ENCODE measurements at regions not wholly inside any gene's neighbourhood (a gene's known extent, or its start where the extent isn't known, plus 50 kb on each side); places are given as distances from the start of the nearest gene placed in this dataset.

DNA sequence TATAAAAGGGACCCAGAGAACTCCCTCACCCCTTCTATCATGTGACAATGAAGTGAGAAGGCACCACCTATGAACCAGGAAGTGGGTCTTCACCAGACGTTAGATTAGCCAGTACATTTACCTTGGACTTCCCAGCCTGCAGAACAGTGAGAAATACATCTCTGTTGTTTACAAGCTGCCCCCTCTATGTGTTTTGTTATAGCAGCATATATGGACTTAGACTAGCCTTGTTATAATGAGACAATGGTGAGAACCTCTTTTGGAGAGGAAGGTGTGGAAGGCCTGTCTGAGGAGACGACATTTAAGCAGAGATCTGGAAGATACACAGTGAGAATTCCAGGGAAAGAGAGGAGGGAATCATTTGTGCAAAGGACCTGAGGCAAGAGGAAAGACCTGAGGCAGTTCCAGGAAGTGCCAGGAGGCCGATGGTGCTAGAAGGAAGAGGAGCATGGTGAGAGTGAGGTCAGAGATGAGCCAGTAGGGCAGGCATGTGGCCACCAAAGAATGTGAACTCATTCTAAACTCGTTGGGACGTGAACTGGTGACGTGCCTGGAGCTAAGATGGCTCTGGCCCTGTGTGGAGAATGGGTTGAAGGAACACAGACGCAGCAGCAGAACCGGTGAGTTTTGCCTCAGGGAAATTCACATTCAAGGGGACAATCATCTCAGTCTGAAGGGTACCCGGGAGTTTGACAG, 98.9 kb upstream of the IRF2BP2 start:
- DNase-seq, result no peak

DNA sequence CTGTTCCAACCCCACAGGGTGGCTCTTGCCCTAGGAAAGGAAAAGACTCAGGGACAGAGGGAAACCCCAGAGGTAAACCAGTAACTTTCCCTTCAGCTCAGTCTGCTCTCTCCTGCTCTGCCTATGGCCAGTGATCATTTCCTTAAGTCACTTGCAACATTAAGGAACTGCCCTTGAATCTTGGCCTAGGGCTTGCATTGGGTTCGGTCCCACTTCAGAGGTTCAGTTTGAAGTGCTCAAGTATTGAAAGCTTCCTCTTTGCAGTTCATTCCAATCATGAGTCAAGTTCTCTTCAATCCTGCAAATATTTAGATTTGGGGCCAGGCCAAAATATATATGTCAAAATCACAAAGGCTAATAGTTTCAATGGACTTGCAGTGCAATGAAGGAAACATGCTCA, 97.7 kb upstream of the IRF2BP2 start:
- DNase-seq, result peak; percentile 21

DNA sequence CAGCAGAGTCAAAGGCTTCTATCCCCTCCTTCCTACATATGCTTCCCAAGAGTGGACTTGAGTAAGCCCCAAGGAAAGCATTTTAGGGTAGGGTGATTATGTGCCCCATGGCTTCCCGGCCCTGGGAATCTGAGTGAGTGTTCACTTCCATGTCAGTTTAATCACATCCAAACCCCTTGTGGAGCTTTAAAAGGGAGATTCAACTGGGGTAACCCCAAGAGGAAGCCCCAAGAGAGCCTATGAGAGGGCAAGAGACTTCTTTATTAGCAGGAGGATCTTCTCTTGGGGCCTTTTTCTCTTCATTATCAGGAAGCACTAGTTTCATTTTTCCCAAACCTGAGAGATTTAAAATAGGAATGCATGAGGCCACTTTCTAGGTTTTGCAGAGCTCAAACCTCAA, 97.0 kb upstream of the IRF2BP2 start:
- no peak for DNase-seq

DNA sequence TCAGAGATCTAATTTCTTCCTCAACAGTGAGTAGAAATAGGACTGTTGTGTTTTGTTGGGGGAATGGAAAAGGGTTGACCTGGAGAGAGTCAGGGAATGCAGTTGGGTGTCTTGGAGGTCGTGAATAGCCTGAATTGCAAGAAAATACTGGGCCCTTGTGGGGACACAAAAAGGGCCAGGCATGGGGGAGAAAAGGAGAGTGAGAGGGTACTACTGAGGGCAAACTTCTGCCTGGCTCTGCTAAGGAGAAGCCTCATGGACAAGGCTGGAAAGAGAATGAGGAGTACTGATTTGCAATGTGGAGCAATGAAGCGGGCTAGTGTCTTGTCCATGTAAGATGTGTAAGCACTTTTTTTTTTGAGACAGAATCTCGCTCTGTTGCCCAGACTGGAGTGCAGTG, 96.2 kb upstream of the IRF2BP2 start:
- DNase-seq, result no peak

DNA sequence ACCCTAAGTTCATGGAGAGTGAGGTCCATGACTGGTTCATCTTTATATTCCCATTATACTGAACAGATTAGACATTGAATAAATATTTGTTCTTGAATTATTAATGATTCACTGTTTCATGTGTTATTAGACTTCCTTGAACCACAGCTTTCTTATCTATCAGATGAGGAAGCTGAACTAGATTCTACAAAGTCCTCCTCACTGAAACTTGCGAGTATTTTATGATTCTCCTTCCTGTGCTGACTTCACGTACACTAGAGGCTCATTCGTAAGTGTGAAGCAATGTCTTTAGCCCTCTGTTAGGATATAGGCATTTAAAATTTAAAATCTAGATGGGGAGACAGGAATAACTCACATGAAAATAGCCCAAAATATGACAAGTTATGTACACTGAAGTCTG, 95.6 kb upstream of the IRF2BP2 start:
- DNase-seq, result no peak

DNA sequence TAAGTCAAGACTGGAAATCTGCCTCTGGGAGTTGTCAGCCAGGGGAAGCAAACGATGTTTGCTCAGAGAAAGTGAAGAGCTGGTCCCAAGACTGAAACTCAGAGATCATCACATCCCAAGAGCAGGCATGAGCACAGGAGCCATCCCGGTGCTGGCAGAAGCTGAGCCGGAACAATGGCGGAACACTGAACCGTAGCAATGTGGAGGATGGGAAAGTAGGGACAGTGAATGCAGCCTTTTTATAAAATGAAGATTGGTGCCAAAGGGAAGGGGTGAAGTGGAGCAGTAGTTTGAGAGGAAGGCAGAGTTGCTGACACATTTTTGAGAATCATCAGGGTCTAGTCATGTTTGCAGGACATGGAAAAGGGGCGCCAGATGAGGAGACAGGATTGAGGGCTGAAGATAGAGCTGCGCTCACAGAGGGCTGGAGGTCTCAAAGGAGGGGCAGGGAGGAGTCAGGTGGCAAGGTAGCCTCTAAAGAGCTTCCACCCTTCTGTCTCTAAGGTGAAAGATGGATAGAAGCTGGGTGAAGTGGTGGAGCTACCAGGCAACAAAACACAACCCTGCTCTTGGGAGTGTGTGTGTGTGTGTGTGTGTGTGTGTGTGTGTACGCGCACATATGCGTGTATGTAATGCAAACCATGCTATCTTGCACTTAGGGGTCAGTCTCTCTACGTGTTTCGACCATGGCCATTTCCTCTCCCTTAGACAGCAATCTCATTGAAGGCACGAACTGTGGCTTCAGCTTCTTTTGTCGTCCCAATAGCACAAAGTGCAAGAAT, 94.3 kb upstream of the IRF2BP2 start:
- DNase-seq, result no peak

DNA sequence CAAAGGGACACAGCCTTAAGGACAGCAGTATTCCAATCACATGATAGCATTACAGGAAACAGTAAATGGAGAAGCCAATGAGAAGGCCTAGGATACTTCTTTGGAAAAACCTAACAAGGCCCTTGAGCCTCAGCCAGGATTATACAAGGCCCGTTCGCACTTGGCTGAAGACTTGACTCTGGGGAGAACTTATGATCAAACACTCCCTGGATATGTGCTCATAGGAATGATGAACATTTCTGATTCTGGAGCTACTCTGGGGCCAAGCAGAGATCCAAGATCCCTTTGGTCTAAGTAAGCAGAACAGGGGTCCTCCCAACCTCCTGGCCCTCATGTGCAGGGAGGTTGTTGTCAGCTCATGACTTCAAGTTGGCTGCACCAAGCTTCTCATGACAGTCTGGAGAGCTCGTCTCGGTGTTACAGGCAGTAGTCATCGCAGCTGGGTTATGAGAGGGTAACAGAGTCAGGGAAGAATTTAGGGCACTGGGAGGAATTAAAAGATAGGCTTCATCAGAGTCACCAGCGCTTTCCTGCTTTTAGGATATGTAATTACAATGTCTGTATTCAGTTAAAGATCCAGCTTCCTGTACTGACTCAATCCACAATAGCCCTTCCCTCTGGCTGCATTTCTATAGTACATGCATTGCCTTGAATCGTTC, 92.5 kb upstream of the IRF2BP2 start:
- DNase-seq, result no peak

DNA sequence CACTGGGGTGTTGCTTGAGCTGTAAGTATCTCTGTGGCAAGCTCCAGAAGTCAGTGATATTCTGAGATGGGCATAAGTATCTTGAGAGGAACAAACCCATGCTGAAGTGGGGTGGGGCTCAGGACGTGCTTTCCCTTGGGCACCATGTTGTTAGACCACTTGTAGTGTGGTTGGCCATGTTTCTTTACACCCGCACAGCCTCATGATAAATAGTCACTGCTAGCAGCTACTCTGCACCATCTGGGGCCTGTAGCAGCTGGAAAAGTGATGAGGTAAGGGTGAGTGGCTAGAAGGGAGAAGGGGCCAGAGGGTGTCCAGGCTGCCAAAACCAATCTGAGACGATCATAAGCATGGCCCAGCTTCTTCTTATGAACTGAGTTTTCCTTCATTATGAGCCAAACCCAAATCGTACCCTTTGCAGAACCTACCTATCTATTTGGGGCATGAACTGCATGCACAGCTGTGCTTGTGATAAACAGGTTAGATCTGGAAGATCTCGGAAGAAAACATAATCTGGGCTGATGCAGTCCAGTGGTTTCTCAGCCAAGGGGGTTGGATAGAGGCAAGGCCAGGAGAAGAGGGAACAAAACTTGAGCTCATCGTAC, 91.9 kb upstream of the IRF2BP2 start:
- DNase-seq, result no peak

DNA sequence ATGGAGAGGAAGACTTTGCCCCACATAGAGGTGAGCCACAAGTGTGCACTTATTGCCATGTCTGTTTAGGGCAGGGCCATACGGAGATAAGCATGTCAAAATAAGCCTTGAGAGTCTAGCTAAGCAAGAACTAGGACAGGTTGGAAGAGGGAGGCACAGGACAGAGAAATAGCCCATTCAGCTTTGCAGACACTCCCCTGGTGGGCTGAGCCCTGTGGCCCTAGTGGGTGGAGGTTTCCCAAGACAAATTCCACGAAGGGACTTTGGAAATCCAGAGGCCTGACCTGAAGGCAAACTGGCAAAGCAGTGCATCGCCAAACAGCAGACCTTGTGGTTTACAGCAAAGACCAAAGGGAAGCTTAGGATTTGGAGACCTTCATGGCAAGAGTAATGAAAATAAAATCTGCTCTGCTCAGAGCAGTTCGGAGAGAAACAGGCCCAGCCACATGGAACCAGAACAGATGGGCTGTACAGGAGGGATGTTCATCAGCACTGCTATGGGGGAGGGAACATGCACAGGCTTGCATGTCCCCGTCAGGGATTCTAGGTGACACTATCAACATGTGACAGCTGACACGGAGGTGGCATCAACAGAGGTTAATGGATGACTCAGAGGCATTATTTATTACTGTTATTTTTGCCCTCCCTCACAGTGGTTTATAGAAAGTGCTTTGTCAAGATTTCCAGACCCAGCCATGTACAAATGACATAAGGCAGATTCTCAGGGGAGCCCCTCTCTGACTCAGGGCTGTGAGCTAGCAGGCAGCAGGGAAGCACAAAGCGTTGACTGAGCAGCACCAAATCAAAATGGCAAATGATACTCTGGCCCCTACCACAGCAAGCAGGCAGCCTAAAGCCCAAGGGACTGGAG, 90.1 kb upstream of the IRF2BP2 start:
- no peak for DNase-seq

DNA sequence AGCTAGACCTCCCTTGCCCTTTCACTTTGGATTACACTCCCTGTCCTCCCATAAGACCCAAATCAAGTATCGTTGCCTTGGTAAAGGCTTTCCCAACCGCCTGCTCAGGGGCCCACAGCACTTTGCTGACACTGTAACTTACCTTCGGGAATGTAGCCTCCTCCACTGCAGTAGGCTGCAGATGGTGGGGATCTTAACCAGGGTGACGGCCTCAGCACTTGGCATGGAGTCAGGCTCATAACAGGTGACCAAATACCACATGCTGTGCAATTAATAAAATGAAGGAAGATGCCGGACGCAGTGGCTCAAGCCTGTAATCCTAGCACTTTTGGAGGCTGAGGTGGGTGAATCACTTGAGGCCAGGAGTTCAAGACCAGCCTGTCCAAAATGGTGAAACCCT, 88.7 kb upstream of the IRF2BP2 start:
- DNase-seq, result no peak

DNA sequence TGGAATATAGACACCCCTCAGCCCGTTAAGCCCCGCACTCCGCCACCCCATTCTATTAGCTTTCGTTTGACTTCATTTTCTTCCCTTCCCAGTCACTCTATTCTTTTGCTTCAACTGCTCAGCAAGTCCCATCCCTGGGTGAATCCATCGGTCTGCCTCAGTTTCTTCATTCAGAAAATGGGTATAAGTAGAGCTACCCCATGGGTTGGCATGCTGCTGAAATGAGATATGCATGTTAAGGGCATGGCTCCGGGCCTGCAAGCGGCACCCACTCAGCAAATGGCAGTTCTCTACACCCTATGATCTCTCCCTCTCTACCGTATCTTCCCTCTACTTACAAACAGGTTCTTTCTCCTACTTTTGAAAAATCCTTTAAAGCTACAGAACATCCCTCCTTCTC, 87.8 kb upstream of the IRF2BP2 start:
- no peak for DNase-seq

DNA sequence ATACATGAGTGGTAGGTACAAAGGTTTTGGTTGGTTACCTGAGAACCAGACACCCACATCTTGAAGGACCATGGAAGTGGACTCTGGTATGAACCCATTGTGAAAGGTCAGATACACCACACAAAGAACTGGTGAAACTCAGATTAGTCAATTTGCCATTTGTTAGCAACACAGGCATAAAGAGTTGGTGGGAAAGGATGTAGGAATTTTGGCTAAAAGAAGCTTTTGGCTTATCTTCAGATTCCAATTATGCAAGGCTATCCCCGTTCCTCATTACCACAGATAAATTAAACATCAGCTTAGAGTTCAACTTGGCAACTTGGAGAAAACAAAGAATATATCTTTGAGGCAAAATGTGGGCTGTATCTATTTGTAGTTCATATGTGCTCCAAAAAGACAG, 87.0 kb upstream of the IRF2BP2 start:
- DNase-seq, result no peak

DNA sequence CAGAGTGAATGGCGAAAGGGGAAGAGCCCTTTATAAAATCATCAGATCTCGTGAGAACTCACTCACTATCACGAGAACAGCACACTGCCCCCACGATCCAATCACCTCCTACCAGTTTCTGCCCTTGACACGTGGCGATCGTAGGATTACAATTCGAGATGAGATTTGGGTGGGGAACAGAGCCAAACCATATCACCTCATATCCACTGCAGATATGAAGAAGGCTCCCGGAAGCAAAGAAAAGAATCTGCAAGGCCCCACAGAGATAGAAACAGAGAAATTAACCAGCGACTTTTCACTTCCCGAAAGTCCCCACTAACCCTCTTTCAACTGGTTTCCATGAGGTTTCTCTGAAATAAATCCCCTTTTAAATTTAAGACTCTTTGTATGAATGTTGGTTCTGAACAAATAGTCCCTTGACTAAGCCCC, 86.2 kb upstream of the IRF2BP2 start:
- no peak for DNase-seq

DNA sequence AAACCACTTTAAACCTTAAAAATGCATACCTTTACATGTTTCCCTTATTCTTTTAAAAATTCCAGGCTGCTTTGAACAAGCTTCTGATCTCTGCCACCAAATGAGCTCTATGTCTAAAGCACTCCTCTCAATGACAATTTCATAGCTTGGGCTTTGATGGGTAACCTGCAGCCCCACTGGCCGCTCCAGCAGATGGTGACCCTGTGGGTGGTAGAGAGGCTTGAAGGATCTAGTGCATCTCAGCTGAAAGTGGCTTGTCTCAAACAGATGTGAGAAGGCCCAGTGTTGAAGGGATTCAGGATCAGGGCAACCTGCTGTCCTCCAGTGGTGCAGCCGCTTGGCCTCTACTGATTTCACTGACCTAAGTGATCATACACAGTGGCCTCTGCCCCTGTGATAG, 84.7 kb upstream of the IRF2BP2 start:
- DNase-seq, result no peak

DNA sequence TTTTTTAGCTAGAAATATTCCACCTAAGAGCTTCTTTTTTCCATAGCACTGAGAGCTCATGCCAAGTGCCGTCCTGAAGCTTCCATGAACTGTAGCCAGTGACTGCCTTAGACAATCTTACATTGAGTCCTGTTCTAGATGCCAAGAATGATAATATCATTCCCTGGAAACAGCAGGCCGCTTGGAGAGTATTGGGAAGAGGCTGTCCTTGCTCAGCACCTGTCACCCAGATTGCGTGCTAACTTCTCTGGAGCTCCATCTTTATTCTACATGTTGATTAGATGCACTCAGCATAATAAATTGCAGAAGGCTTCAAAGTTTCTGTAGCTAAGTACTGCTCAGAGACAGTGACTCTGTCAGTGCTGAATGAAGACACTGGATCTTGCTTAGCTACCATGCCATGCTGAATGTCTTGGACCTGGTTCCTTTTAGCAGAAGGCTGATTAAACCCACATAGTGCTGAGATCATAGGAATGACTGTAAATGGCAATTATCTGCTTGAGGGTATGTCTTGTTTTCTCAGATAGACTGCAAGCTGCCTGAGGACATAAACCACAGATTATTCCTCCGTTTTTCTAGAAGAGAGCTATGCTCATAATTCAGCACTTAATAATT, 83.1 kb upstream of the IRF2BP2 start:
- no peak for DNase-seq

DNA sequence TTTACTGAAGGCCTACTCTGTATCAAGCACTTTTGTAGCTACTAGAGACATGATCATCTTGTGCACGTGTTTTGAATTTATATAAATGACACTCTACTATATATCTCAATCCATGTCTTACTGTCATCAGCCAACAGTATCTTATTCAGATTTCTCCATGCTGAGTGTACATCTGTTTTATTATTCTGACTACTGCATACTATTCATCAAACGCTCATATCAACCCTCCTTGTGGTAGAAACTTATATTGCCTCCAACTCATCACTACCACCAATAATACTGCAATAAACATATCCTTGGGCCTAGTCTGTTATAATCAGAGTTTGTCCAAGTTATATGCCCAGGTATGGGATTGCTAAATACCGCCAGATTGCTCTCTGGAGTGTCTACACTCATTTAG, 81.6 kb upstream of the IRF2BP2 start:
- no peak for DNase-seq

DNA sequence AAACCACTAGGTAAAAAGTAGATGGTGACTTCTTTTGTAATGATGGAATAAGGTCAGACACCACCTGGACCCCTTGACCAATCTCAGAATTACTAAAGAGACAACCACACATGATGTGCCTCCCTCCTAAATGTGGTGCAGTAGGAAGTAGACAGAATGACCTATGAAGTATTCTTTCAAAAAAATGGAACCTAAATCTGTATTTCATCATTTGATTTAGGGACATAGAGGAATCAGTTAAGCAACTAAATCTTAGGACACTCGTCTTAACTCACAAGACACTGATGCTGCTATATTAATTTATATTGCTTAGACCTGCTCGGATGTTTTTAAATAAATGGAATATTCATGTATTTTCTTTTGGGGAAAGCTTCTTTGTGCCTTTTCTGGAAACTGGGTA, 80.9 kb upstream of the IRF2BP2 start:
- DNase-seq, result no peak

DNA sequence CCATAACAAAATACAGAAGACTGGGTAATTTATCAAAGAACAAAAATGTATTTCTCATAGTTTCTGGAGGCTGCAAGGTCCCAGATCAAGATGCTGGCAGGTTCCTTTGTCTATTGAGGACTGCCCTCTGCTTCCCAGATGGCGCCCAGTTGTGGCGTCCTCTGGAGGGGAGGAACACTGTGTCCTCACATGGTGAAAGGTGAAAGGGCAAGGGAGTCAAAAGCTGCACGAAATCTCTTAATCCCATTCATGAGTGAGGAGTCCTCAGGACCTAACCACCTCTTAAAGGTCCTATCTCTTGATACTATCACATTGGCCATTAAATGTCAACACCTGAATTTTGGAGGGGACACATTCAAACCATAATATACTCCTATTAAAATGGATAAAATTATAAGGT, 79.3 kb upstream of the IRF2BP2 start:
- no peak for DNase-seq

DNA sequence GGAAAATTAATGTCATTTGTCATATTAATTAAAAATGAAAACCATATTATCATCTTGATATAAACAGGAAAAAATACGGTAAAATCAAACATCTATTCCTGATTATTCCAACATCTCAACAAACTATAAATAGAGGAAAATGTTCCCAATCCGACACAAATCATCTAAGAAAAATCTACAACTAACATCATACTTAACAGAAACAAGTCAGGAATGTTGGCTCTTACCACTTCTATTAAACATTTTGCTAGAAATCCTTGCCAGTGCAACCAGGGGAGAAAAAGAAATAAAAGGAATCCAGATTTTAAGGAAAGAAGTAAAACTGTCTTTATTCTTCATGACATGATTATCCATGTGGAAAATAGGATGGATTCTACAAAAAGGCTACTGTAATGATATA, 77.0 kb upstream of the IRF2BP2 start:
- DNase-seq, result no peak

DNA sequence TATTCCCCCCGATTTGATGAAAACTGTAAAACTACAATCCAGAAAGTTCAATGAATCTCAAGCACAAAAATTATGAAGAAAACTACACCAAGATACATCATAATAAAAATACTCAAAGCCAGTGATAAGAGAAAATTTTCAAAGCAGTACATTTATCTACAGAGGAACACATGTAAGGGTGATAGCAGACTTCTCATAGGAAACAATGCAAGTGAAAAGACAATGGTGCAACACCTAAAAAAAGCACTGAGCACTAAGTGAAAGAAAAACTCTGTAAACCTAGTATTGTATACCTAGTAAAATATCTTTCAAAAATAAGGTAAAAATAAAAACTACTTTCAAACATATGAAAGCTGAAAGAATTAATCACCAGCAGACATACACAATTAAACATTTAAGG, 76.1 kb upstream of the IRF2BP2 start:
- no peak for DNase-seq

DNA sequence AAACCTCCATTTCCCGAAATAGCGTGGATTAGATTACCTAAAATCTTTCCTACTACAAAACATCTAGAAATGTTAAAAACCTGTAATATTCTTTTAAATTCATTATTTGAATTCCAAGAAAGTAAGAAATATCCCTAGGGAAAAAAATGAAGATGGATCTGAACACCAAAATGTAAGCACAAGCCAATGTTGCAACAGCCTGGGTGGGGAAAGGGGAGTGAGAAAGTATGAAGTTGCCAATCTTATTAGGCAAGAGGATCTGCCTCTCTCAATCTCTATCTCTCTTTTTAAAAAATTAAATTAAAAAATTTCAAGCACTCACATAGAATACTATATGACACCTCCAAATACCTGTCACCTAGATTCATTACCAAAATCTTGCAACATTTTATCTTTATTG, 74.9 kb upstream of the IRF2BP2 start:
- no peak for DNase-seq
